Immature natural killer cell (primary cell): ENCODE measurements at regions not wholly inside any gene's neighbourhood (a gene's known extent, or its start where the extent isn't known, plus 50 kb on each side); places are given as distances from the start of the nearest gene placed in this dataset.

Experiments
- DNase-seq, 3 donors: peaks; one replicate each; pipeline ENCODE4 v3.0.0; 2022; ENCODE audit warnings: mixed read lengths in 1 of 3
- H3K27ac Mint-ChIP-seq, 6 donors: one replicate each; pipeline ENCODE4 v1.8.0; 2020; ENCODE audit warnings: mixed read lengths in 6 of 6, mild to moderate bottlenecking in 5 of 6, inconsistent platforms in 4 of 6, moderate library complexity in 3 of 6
- H3K27me3 Mint-ChIP-seq, 3 donors: one replicate each; pipeline ENCODE4 v1.8.0; 2020 to 2021; ENCODE audit warnings: low read depth in 3 of 3, mild to moderate bottlenecking in 3 of 3, mixed read lengths in 3 of 3, moderate library complexity in 3 of 3, inconsistent platforms in 1 of 3
- H3K36me3 Mint-ChIP-seq, 3 donors: one replicate each; pipeline ENCODE4 v1.8.0; 2020; ENCODE audit warnings: mixed read lengths in 3 of 3, inconsistent platforms in 2 of 3, mild to moderate bottlenecking in 2 of 3
- H3K4me1 Mint-ChIP-seq, 2 donors: one replicate each; pipeline ENCODE4 v1.8.0; 2020; ENCODE audit warnings: inconsistent platforms in 2 of 2, mild to moderate bottlenecking in 2 of 2, mixed read lengths in 2 of 2, moderate library complexity in 1 of 2
- H3K4me3 Mint-ChIP-seq, 5 donors: one replicate each; pipeline ENCODE4 v1.8.0; 2020; ENCODE audit warnings: mild to moderate bottlenecking in 5 of 5, mixed read lengths in 5 of 5, inconsistent platforms in 3 of 5, moderate library complexity in 3 of 5
- H3K9me3 Mint-ChIP-seq, 6 donors: one replicate each; pipeline ENCODE4 v1.8.0; 2020; ENCODE audit warnings: mild to moderate bottlenecking in 6 of 6, mixed read lengths in 6 of 6, inconsistent platforms in 4 of 6, moderate library complexity in 3 of 6

- Mint-ChIP-seq H3K36me3 (no peaks in the 10 kb centered on the region), H3K9me3 (peaks cover 0 to 2% (median 0%) of the 10 kb centered on the region in 6 donors), H3K27me3 (peaks cover 0 to 4% (median 4%) of the 10 kb centered on the region in 3 donors), H3K4me1 (peaks cover 9 to 17% of the 10 kb centered on the region in 2 donors), H3K4me3 (no peak overlapping the region), H3K27ac (no peak overlapping the region)
- DNase-seq, result no peak
Measured at GRCh38 chr10:30793093-30793492, 163.5 kb upstream of the LYZL2 start.

DNA sequence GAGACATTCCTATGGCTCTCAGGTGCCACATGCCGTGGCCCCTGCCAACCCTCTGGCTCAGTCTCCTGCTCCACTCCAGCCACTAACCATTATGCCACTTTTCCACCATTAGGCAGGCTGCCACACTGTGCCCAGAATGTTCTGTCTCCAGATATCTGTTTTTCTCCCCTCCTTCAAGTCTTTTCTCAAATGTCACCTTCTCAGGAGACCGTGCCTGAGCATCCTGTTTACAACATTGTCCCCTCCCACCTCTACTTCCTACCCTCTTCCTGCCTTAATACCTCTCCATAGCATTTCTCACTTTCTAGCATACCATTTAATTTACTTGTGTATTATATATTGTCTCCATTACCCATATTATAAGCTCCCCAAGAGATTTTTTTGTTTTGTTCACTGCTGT lies 162.5 kb upstream of the LYZL2 start:
- H3K9me3 Mint-ChIP-seq, result peaks cover 0 to 2% (median 0%) of the 10 kb centered on the region in 6 donors
- H3K36me3 Mint-ChIP-seq, result no peaks in the 10 kb centered on the region
- H3K27me3 Mint-ChIP-seq, result peaks cover 0 to 4% (median 4%) of the 10 kb centered on the region in 3 donors
- H3K4me1 Mint-ChIP-seq, result peaks cover 9 to 17% of the 10 kb centered on the region in 2 donors
- H3K27ac Mint-ChIP-seq, result peak overlapping the region in 3 of 6 donors; percentile 12 to 63 (median 23)
- DNase-seq, result no peak
- peak overlapping the region in 1 of 5 donors; percentile 26 for H3K4me3 Mint-ChIP-seq

GRCh38 chr10:30791197-30791611 lies 161.7 kb upstream of the LYZL2 start:
- Mint-ChIP-seq H3K4me1 (peaks cover 9 to 17% of the 10 kb centered on the region in 2 donors), H3K9me3 (peaks cover 0 to 2% (median 0%) of the 10 kb centered on the region in 6 donors), H3K36me3 (no peaks in the 10 kb centered on the region), H3K4me3 (no peak overlapping the region), H3K27me3 (peaks cover 0 to 4% (median 4%) of the 10 kb centered on the region in 3 donors), H3K27ac (no peak overlapping the region)
- no peak for DNase-seq

GRCh38 chr10:30789806-30790205 lies 160.3 kb upstream of the LYZL2 start:
- no peak overlapping the region for H3K27ac Mint-ChIP-seq
- H3K27me3 Mint-ChIP-seq, result peaks cover 0 to 4% (median 4%) of the 10 kb centered on the region in 3 donors
- peaks cover 13 to 24% of the 10 kb centered on the region in 2 donors for H3K4me1 Mint-ChIP-seq
- no peak overlapping the region for H3K4me3 Mint-ChIP-seq
- DNase-seq, result no peak
- no peaks in the 10 kb centered on the region for H3K36me3 Mint-ChIP-seq
- H3K9me3 Mint-ChIP-seq, result peaks cover 0 to 2% (median 0%) of the 10 kb centered on the region in 6 donors

GRCh38 chr10:30788307-30788706 lies 158.8 kb upstream of the LYZL2 start:
- H3K4me1 Mint-ChIP-seq, result peaks cover 25 to 39% of the 10 kb centered on the region in 2 donors
- H3K9me3 Mint-ChIP-seq, result peaks cover 0 to 2% (median 0%) of the 10 kb centered on the region in 6 donors
- peaks cover 3 to 7% (median 4%) of the 10 kb centered on the region in 3 donors for H3K27me3 Mint-ChIP-seq
- H3K4me3 Mint-ChIP-seq, result no peak overlapping the region
- DNase-seq, result no peak
- no peaks in the 10 kb centered on the region for H3K36me3 Mint-ChIP-seq
- H3K27ac Mint-ChIP-seq, result no peak overlapping the region

- DNase-seq, result no peak
- Mint-ChIP-seq H3K27me3 (peaks cover 2 to 7% (median 3%) of the 10 kb centered on the region in 3 donors), H3K36me3 (no peaks in the 10 kb centered on the region), H3K4me3 (no peak overlapping the region), H3K27ac (no peak overlapping the region), H3K9me3 (peaks cover 0 to 2% (median 0%) of the 10 kb centered on the region in 6 donors), H3K4me1 (peaks cover 22 to 32% of the 10 kb centered on the region in 2 donors)
Measured at GRCh38 chr10:30786906-30787305, 157.4 kb upstream of the LYZL2 start.

- Mint-ChIP-seq H3K4me3 (peak overlapping the region; percentile 41 to 84 (median 70)), H3K27ac (no peak overlapping the region), H3K27me3 (peaks cover 2 to 7% (median 3%) of the 10 kb centered on the region in 3 donors), H3K4me1 (peaks cover 18 to 24% of the 10 kb centered on the region in 2 donors), H3K36me3 (no peaks in the 10 kb centered on the region), H3K9me3 (peaks cover 0 to 2% (median 0%) of the 10 kb centered on the region in 6 donors)
- no peak for DNase-seq
Measured at GRCh38 chr10:30786131-30786530, 156.6 kb upstream of the LYZL2 start.

- peak overlapping the region in 1 of 6 donors; percentile 26 for H3K27ac Mint-ChIP-seq
- H3K27me3 Mint-ChIP-seq, result peaks cover 2 to 6% (median 3%) of the 10 kb centered on the region in 3 donors
- H3K4me3 Mint-ChIP-seq, result peak overlapping the region; percentile 80 to 90 (median 85)
- DNase-seq, result peak; percentile 5 to 18 (median 11)
- no peaks in the 10 kb centered on the region for H3K36me3 Mint-ChIP-seq
- peaks cover 18 to 22% of the 10 kb centered on the region in 2 donors for H3K4me1 Mint-ChIP-seq
- peaks cover 0 to 2% (median 0%) of the 10 kb centered on the region in 6 donors for H3K9me3 Mint-ChIP-seq
Measured at GRCh38 chr10:30784897-30785605, 155.5 kb upstream of the LYZL2 start.

- no peaks in the 10 kb centered on the region for H3K36me3 Mint-ChIP-seq
- H3K9me3 Mint-ChIP-seq, result no peaks in the 10 kb centered on the region
- peak in 1 of 3 donors; percentile 6 for DNase-seq
- peaks cover 0 to 3% (median 3%) of the 10 kb centered on the region in 3 donors for H3K27me3 Mint-ChIP-seq
- H3K4me1 Mint-ChIP-seq, result peaks cover 18 to 22% of the 10 kb centered on the region in 2 donors
- H3K4me3 Mint-ChIP-seq, result peak overlapping the region; percentile 80 to 90 (median 85)
- peak overlapping the region in 3 of 6 donors; percentile 12 to 40 (median 26) for H3K27ac Mint-ChIP-seq
Measured at GRCh38 chr10:30784524-30784896, 155.0 kb upstream of the LYZL2 start.

GRCh38 chr10:30783939-30784501 lies 154.5 kb upstream of the LYZL2 start:
- Mint-ChIP-seq H3K4me1 (peaks cover 18 to 22% of the 10 kb centered on the region in 2 donors), H3K4me3 (peak overlapping the region; percentile 80 to 90 (median 85)), H3K27ac (peak overlapping the region in 5 of 6 donors; percentile 2 to 60 (median 26)), H3K27me3 (peaks cover 0 to 3% (median 3%) of the 10 kb centered on the region in 3 donors), H3K9me3 (no peaks in the 10 kb centered on the region), H3K36me3 (no peaks in the 10 kb centered on the region)
- DNase-seq, result peak; percentile 65 to 74 (median 73)

- H3K27me3 Mint-ChIP-seq, result peaks cover 0 to 5% (median 3%) of the 10 kb centered on the region in 3 donors
- no peaks in the 10 kb centered on the region for H3K9me3 Mint-ChIP-seq
- H3K4me3 Mint-ChIP-seq, result peak overlapping the region in 2 of 5 donors; percentile 26 to 30
- no peak overlapping the region for H3K27ac Mint-ChIP-seq
- no peak for DNase-seq
- H3K4me1 Mint-ChIP-seq, result peaks cover 18 to 22% of the 10 kb centered on the region in 2 donors
- no peaks in the 10 kb centered on the region for H3K36me3 Mint-ChIP-seq
Measured at GRCh38 chr10:30782537-30783461, 153.2 kb upstream of the LYZL2 start.

DNA sequence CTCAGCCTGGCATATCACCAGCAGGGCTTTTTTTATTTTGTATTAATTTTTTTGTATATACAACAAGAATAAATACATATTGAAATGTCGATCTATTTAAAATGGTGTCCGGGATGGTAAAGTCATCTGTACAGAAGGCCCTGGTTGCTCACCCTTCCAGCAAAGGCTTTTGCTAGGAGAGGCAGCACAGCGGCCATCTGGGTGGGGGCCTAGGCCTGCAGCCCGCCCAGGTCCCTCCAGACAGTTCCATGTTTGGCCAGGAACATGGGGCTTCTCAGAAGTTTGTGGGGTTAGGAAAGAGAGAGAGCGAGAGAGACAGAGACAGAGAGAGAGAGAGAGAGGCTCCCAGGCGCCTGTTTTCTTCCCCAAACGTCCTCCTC lies 152.6 kb upstream of the LYZL2 start:
- no peak overlapping the region for H3K4me3 Mint-ChIP-seq
- H3K36me3 Mint-ChIP-seq, result no peaks in the 10 kb centered on the region
- peaks cover 0 to 5% (median 3%) of the 10 kb centered on the region in 3 donors for H3K27me3 Mint-ChIP-seq
- H3K27ac Mint-ChIP-seq, result no peak overlapping the region
- H3K9me3 Mint-ChIP-seq, result no peaks in the 10 kb centered on the region
- H3K4me1 Mint-ChIP-seq, result peaks cover 18 to 22% of the 10 kb centered on the region in 2 donors
- no peak for DNase-seq

GRCh38 chr10:30781670-30782121 lies 152.1 kb upstream of the LYZL2 start:
- Mint-ChIP-seq H3K36me3 (no peaks in the 10 kb centered on the region), H3K4me3 (no peak overlapping the region), H3K4me1 (peaks cover 18 to 22% of the 10 kb centered on the region in 2 donors), H3K9me3 (no peaks in the 10 kb centered on the region), H3K27me3 (peaks cover 0 to 5% (median 3%) of the 10 kb centered on the region in 3 donors), H3K27ac (no peak overlapping the region)
- no peak for DNase-seq
